H9 (cell line): ENCODE measurements at regions not wholly inside any gene's neighbourhood (a gene's known extent, or its start where the extent isn't known, plus 50 kb on each side); places are given as distances from the start of the nearest gene placed in this dataset.

Experiments used
- DNase-seq: peaks from one replicate; pipeline ENCODE4 v3.0.0-alpha.2; 2017
- H2AFZ ChIP-seq: one replicate; pipeline ENCODE4 v1.6.1; 2013; ENCODE audit warnings: mild to moderate bottlenecking, low read length, control low read depth, moderate library complexity
- H2AK5ac ChIP-seq: 2 replicates; pipeline ENCODE4 v1.6.1; 2013; ENCODE audit warnings: low read length, control low read depth, mixed read lengths; ENCODE audit not compliant: insufficient read length
- H2BK120ac ChIP-seq: one replicate; pipeline ENCODE4 v1.6.1; 2013; ENCODE audit warnings: low read depth, mild to moderate bottlenecking, low read length, control low read depth, inconsistent platforms; ENCODE audit not compliant: poor library complexity, severe bottlenecking
- H2BK12ac ChIP-seq: 2 replicates; pipeline ENCODE4 v1.6.1; 2013; ENCODE audit warnings: low read length, control low read depth, mixed read lengths, low read depth; ENCODE audit not compliant: insufficient read length
- H2BK15ac ChIP-seq: 2 replicates; pipeline ENCODE4 v1.6.1; 2013; ENCODE audit warnings: low read depth, low read length, control low read depth
- H2BK20ac ChIP-seq: one replicate; pipeline ENCODE4 v1.6.1; 2013; ENCODE audit warnings: low read depth, mild to moderate bottlenecking, low read length, control low read depth, inconsistent platforms; ENCODE audit not compliant: poor library complexity, severe bottlenecking
- H2BK5ac ChIP-seq: 2 replicates; pipeline ENCODE4 v1.6.1; 2013; ENCODE audit warnings: low read length, control low read depth, mixed read lengths; ENCODE audit not compliant: insufficient read length
- H3K14ac ChIP-seq: 2 replicates; pipeline ENCODE4 v1.6.1; 2013; ENCODE audit warnings: low read length, control low read depth; ENCODE audit not compliant: insufficient read depth
- H3K18ac ChIP-seq: 2 replicates; pipeline ENCODE4 v1.6.1; 2013; ENCODE audit warnings: low read depth, mild to moderate bottlenecking, mixed read lengths, low read length, control low read depth; ENCODE audit not compliant: insufficient read length
- H3K23ac ChIP-seq: 2 replicates; pipeline ENCODE4 v1.6.1; 2013; ENCODE audit warnings: low read length, control low read depth, mixed read lengths, low read depth; ENCODE audit not compliant: insufficient read length
- H3K23me2 ChIP-seq: 2 replicates; pipeline ENCODE4 v1.6.1; 2013; ENCODE audit warnings: low read depth, mild to moderate bottlenecking, mixed read lengths, low read length, control low read depth; ENCODE audit not compliant: insufficient read length, poor library complexity, severe bottlenecking
- H3K27ac ChIP-seq: 2 replicates; pipeline ENCODE4 v1.5.1; 2013; ENCODE audit warnings: low read length, control low read depth, mixed read lengths, low read depth; ENCODE audit not compliant: insufficient read length
- H3K27me3 ChIP-seq: 2 replicates; pipeline ENCODE4 v1.6.1; 2013; ENCODE audit warnings: low read length, control low read depth, inconsistent platforms; ENCODE audit not compliant: insufficient read depth
- H3K4ac ChIP-seq: 2 replicates; pipeline ENCODE4 v1.6.1; 2013; ENCODE audit warnings: low read depth, mild to moderate bottlenecking, control low read depth, inconsistent platforms, low read length, moderate library complexity
- H3K4me1 ChIP-seq: 2 replicates; pipeline ENCODE4 v1.6.1; 2013; ENCODE audit warnings: low read length, control low read depth, inconsistent platforms; ENCODE audit not compliant: insufficient read depth
- H3K4me2 ChIP-seq: 2 replicates; pipeline ENCODE4 v1.6.1; 2013; ENCODE audit warnings: low read length, control low read depth, mixed read lengths; ENCODE audit not compliant: insufficient read length, insufficient read depth
- H3K56ac ChIP-seq: 2 replicates; pipeline ENCODE4 v1.6.1; 2013; ENCODE audit warnings: low read depth, mild to moderate bottlenecking, mixed read lengths, low read length, control low read depth; ENCODE audit not compliant: insufficient read length
- H3K79me1 ChIP-seq: 2 replicates; pipeline ENCODE4 v1.6.1; 2013; ENCODE audit warnings: low read depth, mild to moderate bottlenecking, moderate library complexity, low read length, control low read depth, inconsistent platforms; ENCODE audit not compliant: insufficient read depth, poor library complexity, severe bottlenecking
- H3K79me2 ChIP-seq: 2 replicates; pipeline ENCODE4 v1.6.1; 2013; ENCODE audit warnings: low read length, control low read depth, inconsistent platforms; ENCODE audit not compliant: insufficient read depth
- H3K9ac ChIP-seq: 2 replicates; pipeline ENCODE4 v1.6.1; 2013; ENCODE audit warnings: low read length, control low read depth, mixed read lengths; ENCODE audit not compliant: insufficient read length; ENCODE audit errors: extremely low read depth
- H3K9me3 ChIP-seq: one replicate; pipeline ENCODE4 v1.6.1; 2013; ENCODE audit warnings: low read depth, low read length, inconsistent platforms; ENCODE audit not compliant: control insufficient read depth
- H3T11ph ChIP-seq: one replicate; pipeline ENCODE4 v1.6.1; 2013; ENCODE audit warnings: mild to moderate bottlenecking, low read length, control low read depth, inconsistent platforms
- H4K20me1 ChIP-seq: one replicate; pipeline ENCODE4 v1.6.1; 2013; ENCODE audit not compliant: control insufficient read depth, insufficient read length, insufficient read depth
- H4K5ac ChIP-seq: 2 replicates; pipeline ENCODE4 v1.6.1; 2013; ENCODE audit warnings: low read depth, mild to moderate bottlenecking, mixed read lengths, low read length, control low read depth; ENCODE audit not compliant: insufficient read length
- H4K8ac ChIP-seq: replicated peaks from 2 replicates; pipeline ENCODE4 v1.6.1; 2013; ENCODE audit warnings: low read length, control low read depth, mixed read lengths, low read depth; ENCODE audit not compliant: insufficient read length
- H4K91ac ChIP-seq: 2 replicates; pipeline ENCODE4 v1.6.1; 2013; ENCODE audit warnings: low read depth, mild to moderate bottlenecking, moderate library complexity, mixed read lengths, low read length, control low read depth; ENCODE audit not compliant: insufficient read length
- H3K27ac Mint-ChIP-seq, 3 experiments: 2 replicates in 2 of 3; 3 replicates in 1 of 3; pipeline ENCODE4 v1.8.0; 2020 to 2021; ENCODE audit warnings: mixed read lengths in 3 of 3, mild to moderate bottlenecking in 1 of 3, moderate library complexity in 1 of 3
- H3K27me3 Mint-ChIP-seq: 2 replicates; pipeline ENCODE4 v1.8.0; 2021; ENCODE audit warnings: low read depth, mild to moderate bottlenecking, moderate library complexity, mixed read lengths
- H3K36me3 Mint-ChIP-seq, 3 experiments: 2 replicates in 2 of 3; 3 replicates in 1 of 3; pipeline ENCODE4 v1.8.0; 2020 to 2021; ENCODE audit warnings: low read depth in 3 of 3, mixed read lengths in 3 of 3; ENCODE audit not compliant: insufficient read depth in 1 of 3
- H3K4me1 Mint-ChIP-seq, 2 experiments: 2 replicates each; pipeline ENCODE4 v1.8.0; 2020; ENCODE audit warnings: mixed read lengths in 2 of 2
- H3K4me3 Mint-ChIP-seq, 2 experiments: 2 replicates in 1 of 2; 3 replicates in 1 of 2; pipeline ENCODE4 v1.8.0; 2020 to 2021; ENCODE audit warnings: mild to moderate bottlenecking in 2 of 2, mixed read lengths in 2 of 2, moderate library complexity in 1 of 2
- H3K9me3 Mint-ChIP-seq, 2 experiments: 2 replicates in 1 of 2; 3 replicates in 1 of 2; pipeline ENCODE4 v1.8.0; 2020; ENCODE audit warnings: mild to moderate bottlenecking in 2 of 2, mixed read lengths in 2 of 2, moderate library complexity in 1 of 2
- CTCF ChIP-seq: fragments of 200-600 bp; sonication (generic); conservative IDR thresholded peaks from 3 replicates; pipeline ENCODE4 v1.8.0; 2021; ENCODE audit warnings: antibody characterized with exemption, mild to moderate bottlenecking

- Mint-ChIP-seq H3K27me3 (peaks cover 4% of the 10 kb centered on the region; the same call in 1 of the 2 replicates), H3K9me3 (no peaks in the 10 kb centered on the region), H3K4me1 (peaks cover 7 to 9% of the 10 kb centered on the region in 2 experiments), H3K4me3 (no peak overlapping the region), H3K27ac (no peak overlapping the region), H3K36me3 (no peaks in the 10 kb centered on the region)
- no peak overlapping the region for H2BK20ac ChIP-seq
- H2BK12ac ChIP-seq = no peak overlapping the region
- no peaks in the 10 kb centered on the region for H3K79me1 ChIP-seq
- no peak overlapping the region for H2BK120ac ChIP-seq
- no peaks in the 10 kb centered on the region for H3K23me2 ChIP-seq
- H2BK15ac ChIP-seq = no peak overlapping the region
- no peak overlapping the region for H3K4me2 ChIP-seq
- H3K4ac ChIP-seq = no peak overlapping the region
- H3K4me1 ChIP-seq = no peaks in the 10 kb centered on the region
- no peak overlapping the region for H2BK5ac ChIP-seq
- H3K23ac ChIP-seq = no peak overlapping the region
- H3K9me3 ChIP-seq = no peaks in the 10 kb centered on the region
- no peaks in the 10 kb centered on the region for H3K27me3 ChIP-seq
- H3K9ac ChIP-seq = no peak overlapping the region
- no peak overlapping the region for H4K5ac ChIP-seq
- no peak overlapping the region for H3T11ph ChIP-seq
- no peak for DNase-seq
- TF ChIP-seq CTCF = no peak
- no peak overlapping the region for H3K14ac ChIP-seq
- H3K27ac ChIP-seq = no peak overlapping the region
- H2AK5ac ChIP-seq = no peak overlapping the region
- H4K91ac ChIP-seq = no peak overlapping the region
- no peak overlapping the region for H3K56ac ChIP-seq
- no peak overlapping the region for H2AFZ ChIP-seq
- H3K79me2 ChIP-seq = no peaks in the 10 kb centered on the region
- H3K18ac ChIP-seq = no peak overlapping the region
- H4K20me1 ChIP-seq = no peaks in the 10 kb centered on the region
- H4K8ac ChIP-seq = no peak overlapping the region
Observed at GRCh38 chr7:25459057-25459456, 230.8 kb upstream of the NPVF start.
